ENCODE measurements at regions not wholly inside any gene's neighbourhood (a gene's known extent, or its start where the extent isn't known, plus 50 kb on each side); places are given as distances from the start of the nearest gene placed in this dataset.

- Histone ChIP-seq H3K9me3 (no peaks in the 10 kb centered on the region), H3K4me3 (no peak overlapping the region), H3K36me3 (ENCODE audit: low read depth) (no peaks in the 10 kb centered on the region), H3K4me1 (ENCODE audit: low read depth) (no peaks in the 10 kb centered on the region)
- DNase-seq (no peak), ATAC-seq (no peak)
- intact Hi-C loops (cut with DNase I, micrococcal nuclease) = no loop called here
- no peak for TF ChIP-seq CTCF (IDR thresholded peaks at IDR 0.05)
Measured at GRCh38 chr1:72362538-72362937, 80.2 kb upstream of the NEGR1 start.

GRCh38 chr1:72357411-72357810 lies 75.1 kb upstream of the NEGR1 start:
- H3K4me3 ChIP-seq = no peak overlapping the region
- DNase-seq = no peak
- H3K36me3 ChIP-seq (ENCODE audit: low read depth) = no peaks in the 10 kb centered on the region
- no peaks in the 10 kb centered on the region for H3K4me1 ChIP-seq (ENCODE audit: low read depth)
- TF ChIP-seq CTCF (IDR thresholded peaks at IDR 0.05) = no peak
- H3K9me3 ChIP-seq = no peaks in the 10 kb centered on the region
- ATAC-seq = no peak
- intact Hi-C loops (cut with DNase I, micrococcal nuclease) = no loop called here

GRCh38 chr1:72355899-72356298 lies 73.6 kb upstream of the NEGR1 start:
- Histone ChIP-seq H3K36me3 (ENCODE audit: low read depth) (no peaks in the 10 kb centered on the region), H3K4me1 (ENCODE audit: low read depth) (no peaks in the 10 kb centered on the region), H3K4me3 (no peak overlapping the region), H3K9me3 (no peaks in the 10 kb centered on the region)
- DNase-seq = no peak
- no peak for ATAC-seq
- TF ChIP-seq CTCF (IDR thresholded peaks at IDR 0.05) = no peak
- intact Hi-C loops (cut with DNase I, micrococcal nuclease) = no loop called here

- no peak for ATAC-seq
Measured at GRCh38 chr1:72341661-72342060, 59.3 kb upstream of the NEGR1 start.

DNA sequence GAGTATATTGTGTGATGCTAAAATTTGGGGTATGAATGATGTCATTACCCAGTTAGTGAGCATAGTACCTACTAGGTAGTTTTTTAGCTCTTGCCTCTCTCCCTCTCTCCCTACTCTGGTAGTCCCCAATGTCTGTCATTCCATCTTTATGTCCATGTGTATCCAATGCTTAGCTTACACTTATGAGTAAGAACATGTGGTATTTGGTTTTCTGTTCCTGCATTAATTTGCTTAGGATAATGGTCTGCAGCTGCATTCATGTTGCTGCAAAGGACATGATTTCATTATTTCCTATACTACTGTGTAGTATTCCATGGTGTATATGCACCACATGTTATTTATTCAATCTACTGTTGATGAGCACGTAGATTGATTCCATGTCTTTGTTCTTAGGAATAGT lies 54.4 kb upstream of the NEGR1 start:
- DNase-seq (no peak), ATAC-seq (no peak)
- Histone ChIP-seq H3K36me3 (ENCODE audit: low read depth) (no peaks in the 10 kb centered on the region), H3K4me1 (ENCODE audit: low read depth) (no peaks in the 10 kb centered on the region), H3K9me3 (no peaks in the 10 kb centered on the region), H3K4me3 (no peak overlapping the region)
- intact Hi-C loops (cut with DNase I, micrococcal nuclease) = no loop called here
- TF ChIP-seq CTCF (IDR thresholded peaks at IDR 0.05) = no peak

More at GRCh38 chr1:72341661-72342060, 59.3 kb upstream of the NEGR1 start:
- DNase-seq = no peak
- intact Hi-C loops (cut with DNase I, micrococcal nuclease) = no loop called here
- no peaks in the 10 kb centered on the region for H3K36me3 ChIP-seq (ENCODE audit: low read depth)
- no peaks in the 10 kb centered on the region for H3K9me3 ChIP-seq
- no peak overlapping the region for H3K4me3 ChIP-seq
- H3K4me1 ChIP-seq (ENCODE audit: low read depth) = no peaks in the 10 kb centered on the region
- TF ChIP-seq CTCF (IDR thresholded peaks at IDR 0.05) = no peak
